SIG-M5 treated with dmso at 0.1 percent for 504 hours (cell line): ENCODE measurements at regions not wholly inside any gene's neighbourhood (a gene's known extent, or its start where the extent isn't known, plus 50 kb on each side); places are given as distances from the start of the nearest gene placed in this dataset.

Experiments used
- DNase-seq: peaks from one replicate; lab custom pipeline; 2025; ENCODE audit not compliant: unreplicated experiment; lab: John Stamatoyannopoulos, UW

DNA sequence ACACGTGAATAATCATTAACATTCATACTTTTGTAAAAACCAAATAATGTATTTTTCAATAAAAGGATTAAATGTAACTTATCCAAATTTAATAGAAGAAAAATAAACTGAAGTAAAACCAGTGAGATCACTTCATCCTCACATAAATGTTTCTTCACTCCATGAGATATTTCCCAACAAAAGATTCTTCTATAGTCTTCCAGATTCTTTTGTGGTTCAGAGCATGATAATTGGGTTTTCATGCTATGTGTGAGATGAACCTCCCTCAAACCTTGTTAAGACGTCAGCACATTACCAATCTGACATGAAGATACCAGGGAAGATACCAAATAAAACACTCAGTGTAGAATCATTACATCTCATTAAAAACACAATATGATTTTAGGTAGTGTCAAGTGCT, 62.9 kb upstream of the OXGR1 start:
- DNase-seq: no peak

DNA sequence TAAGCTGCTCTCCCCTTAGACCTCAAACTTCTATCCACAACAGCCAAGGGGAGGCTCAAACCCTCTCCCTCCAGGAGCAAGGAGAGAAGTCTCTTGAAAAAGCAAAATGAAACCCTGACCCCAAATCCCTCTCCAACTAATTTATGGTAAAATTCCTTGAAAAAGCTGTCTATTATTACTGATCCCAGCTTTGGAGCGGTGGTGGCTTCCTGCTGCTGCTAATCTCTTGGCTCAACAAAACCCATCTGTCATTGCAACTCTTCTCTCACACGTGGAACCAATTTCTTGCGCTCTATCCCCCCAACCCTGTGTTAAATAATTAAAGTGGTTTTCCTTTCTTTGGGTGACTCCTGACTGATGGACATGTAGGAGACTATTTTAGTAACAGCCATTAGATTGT, 64.1 kb upstream of the OXGR1 start:
- DNase-seq: no peak

DNA sequence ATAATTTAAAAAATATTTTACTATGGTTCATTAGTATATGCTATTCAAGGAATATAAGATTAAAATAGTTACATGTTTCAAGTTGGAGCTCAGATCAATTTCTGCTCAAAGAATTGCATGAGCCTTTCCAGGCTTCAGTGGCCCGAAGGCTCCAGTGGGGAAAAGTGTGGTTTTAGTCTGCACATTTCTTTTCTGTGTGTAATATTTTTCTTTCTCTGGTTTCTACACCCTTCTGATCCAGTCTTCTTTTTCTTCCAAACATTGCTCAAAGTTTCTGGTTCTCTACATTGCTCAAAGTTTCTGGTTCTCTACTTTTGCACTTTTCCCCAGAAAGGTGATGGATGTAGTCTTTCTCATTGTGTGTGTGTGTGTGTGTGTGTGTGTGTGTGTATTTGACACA, 64.7 kb upstream of the OXGR1 start:
- no peak for DNase-seq

DNA sequence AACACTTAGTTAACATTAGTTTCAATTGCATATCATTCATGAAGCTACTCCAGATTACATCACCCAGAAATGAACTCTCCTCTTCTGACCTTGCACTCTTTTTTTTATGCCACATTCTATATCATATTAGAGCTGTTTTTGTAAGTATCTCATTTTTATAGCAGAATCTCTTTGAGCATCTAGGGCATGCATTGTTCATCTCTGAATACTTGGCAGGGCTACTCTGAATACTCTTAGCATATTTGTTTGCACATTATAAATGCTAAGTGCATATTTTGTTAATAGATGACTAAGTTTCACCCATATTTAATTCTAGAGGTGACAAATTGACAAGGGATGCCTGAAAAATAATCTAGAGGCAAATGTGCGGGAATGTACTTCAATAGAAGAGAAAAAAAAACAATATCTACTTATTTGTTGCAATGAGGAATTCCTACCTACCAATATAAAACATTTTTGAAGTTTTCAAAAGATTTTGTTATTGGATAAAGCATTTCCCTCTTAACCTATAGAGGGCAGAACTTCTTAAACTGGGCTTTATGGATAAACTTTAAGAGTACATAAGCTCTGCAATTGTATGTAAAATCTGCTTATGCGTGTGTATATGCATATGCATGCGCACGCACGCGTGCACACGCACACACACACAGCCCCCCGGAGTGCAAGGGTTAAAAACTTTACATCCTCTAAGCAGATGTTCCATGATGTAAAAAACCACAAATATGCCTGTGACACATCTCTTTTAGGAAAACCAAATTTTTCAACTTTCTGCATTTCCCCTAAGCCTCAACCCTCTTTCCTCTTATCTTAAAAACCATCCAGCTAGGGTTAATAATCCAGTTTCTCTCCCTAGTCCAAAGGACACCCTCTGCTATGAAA, 73.0 kb upstream of the OXGR1 start:
- no peak for DNase-seq

DNA sequence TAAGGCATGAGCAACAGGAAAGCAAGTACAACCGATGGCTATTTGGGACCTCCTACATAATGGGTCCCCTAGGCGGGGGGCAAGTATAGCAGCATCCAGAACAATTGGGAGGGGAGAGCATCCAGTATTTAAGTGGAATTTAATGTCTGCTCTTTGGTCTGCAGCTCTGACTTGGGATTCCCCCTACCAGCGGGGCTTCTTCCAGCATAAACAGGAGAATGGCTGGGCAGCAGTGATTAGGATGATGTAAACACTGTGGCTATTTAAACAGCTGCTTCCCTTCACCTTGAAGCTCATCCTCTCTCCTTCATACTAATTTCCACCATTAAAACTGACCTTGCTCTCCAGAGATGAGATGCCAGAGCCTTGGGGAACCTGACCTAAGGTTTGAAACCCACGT, 73.9 kb upstream of the OXGR1 start:
- no peak for DNase-seq

DNA sequence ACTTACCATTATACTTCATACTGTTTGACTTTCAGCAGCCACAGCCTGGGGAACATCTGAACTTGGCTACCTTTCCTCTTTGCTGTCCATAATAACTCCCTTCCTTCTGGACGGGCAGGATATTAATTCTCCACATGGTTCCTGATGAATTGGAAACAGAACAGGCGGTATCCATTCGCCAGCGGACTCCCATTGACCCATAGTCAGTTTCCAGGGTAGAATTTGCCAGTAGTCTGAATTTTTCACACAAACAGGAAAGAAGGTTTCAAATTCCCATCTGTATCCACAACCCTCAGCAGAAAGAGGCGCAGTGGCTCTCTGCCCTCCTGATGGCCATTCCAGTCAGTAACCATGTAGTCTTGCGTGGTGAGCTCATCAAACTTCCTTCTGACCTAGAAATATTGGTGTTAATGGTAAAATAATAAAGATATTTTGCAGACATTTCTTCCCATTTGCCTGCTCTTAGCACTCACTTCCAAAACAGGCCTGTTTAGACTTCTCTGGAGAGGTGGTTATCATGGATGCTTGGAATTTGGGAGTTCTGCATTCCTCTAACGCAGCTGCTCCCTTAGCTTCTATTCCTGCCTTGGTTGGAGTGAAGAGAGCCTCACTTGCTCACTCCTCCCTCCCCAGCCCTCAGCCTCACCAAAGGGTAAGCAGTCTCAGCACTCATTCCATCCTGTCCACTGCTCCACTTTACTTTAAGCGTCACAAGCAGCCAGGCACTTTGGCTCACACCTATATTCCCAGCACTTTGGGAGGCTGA, 75.0 kb upstream of the OXGR1 start:
- DNase-seq: no peak

DNA sequence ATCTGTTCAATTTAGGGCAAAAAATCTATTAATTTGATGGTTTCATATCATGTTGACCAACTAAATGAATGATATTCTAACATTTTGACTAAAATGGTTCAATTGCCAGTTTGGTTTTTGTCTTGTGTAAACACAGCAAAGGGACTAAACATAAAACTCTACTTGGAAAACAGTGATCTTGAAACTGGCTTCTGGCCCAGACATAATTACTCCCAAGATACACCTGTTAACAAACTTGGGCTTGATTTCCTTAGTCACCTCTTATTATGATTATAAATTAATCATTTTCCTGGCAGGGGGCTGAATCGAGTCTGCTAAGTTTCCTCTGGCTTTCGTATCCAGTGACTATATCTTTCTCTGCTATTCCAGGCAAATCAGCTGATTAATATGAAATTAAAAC, 78.0 kb upstream of the OXGR1 start:
- DNase-seq: no peak

DNA sequence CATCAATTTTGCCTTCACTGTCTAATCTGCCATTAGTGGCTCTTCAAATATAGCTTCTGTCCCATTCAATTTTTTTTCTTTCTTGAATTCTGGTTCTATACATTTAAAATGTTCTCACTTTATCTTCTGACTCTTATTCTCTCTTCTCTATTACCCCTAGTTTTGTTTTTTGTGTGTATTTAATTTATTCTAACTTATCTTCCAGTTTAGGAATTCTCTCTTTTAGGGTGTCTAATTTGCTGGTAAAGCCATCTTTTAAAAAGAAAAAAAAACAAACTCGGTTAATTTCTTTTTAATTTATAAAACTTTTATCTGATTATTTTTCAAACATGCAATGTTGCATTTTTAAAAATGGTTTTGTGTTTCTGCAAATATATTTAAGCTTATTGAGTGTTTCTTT, 80.3 kb upstream of the OXGR1 start:
- DNase-seq: no peak

DNA sequence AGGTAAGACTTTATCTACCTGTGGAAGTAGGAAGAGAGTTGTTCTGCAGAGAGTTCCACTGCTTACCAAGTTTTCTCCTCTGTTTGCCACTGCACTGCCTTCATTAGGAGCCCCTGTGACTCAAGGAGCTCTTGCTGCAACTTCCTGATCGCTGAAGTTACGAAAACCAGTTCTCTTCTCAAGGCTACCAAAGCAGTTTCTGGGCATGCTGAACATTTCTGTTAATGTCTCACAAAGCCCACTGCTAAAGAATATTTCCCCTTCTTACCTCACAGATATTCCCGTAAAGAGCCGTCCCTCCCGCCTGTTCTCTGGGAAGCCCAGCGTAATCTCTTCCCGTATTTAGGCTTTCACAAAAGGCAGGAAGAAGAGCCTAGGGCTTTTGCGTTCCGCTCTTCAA, 82.6 kb upstream of the OXGR1 start:
- peak; percentile 92 for DNase-seq

DNA sequence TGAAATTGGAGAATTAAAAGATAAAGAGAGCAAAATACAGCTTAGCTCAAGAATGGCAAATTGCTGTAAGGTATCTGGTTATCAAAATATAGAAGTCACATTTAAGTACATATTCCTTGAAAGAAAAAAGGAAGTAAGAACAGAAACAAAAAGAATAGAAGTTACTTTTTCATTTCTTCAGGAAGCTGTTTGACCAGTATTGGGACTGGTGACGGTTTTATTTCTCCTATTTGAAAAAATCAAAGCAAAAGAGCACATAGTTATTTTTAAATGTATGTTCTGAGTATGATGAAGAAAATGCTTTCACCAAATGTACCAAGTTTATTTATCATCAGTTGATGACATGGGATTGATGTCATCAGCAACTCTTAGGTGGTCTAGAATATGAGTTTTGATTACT, 83.1 kb upstream of the OXGR1 start:
- peak; percentile 66 for DNase-seq

DNA sequence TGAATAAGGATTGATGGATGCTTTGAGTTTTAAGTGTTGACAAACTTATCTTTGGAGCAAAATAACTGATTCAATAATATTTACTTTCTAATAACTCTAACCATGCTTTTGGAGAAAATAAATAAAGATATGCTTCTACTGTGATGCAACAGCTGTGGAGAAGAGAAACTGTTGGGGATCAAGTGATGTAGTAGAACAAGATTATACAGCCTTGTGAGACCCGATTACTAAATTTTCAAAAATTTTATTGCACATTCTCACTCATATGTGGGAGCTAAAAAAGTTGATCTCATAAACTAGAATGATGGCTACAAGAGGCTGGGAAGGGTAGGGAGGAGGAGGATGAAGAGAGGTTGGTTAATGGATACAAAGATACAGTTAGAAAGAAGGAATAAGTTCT, 85.5 kb upstream of the OXGR1 start:
- DNase-seq: no peak

DNA sequence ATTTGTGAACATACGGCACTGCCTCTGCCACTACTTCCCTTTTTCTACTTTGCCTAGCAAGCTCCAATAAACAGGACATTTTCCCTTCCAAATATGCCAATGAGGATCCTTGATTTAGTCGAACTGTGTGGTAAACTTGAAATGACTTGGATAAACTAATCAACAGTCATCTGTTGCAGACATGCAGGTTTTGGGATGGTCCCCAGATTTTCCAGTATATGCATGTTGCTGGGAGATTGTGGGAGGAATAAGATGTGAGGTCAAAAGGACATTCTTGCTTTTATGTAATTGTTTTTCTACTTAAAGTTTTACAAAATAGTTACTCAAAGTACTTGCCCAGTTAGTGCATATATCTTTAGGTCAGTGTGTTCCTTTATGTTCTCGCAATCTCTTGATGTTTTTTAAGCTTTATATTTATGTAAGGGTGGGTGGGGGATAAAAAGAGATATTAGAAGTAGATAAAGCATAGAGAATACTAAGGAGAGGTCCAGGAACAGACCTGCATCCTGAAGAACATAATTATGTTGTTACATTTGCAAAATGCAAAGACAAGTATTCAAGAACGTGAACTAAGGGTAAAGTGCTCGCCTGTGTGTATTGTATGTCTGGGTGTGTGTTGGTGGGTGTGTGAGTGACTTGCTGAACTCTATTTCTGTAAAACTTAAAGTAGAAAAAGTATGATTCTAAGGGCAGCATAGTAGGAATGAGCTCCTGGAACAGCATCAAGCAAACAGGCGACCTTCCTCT, 88.4 kb upstream of the OXGR1 start:
- no peak for DNase-seq

DNA sequence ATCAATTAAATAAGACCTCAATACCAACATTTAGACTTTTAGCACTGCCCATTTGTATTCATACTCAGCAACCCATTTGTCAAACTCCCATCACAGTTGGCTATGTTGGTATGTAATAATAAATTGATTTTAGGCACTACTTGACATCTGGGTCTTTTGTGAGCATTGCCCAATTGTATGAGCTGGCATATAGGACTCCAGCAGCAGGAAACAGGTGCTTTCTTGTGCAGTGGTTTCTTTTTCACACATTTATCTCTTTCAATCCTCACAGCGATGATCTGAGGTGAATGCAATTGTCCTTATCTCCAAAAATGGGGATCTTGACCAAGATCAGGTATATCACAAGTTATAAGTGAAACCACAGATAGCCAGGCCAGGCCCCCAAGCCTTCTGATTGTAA, 96.9 kb upstream of the OXGR1 start:
- no peak for DNase-seq

DNA sequence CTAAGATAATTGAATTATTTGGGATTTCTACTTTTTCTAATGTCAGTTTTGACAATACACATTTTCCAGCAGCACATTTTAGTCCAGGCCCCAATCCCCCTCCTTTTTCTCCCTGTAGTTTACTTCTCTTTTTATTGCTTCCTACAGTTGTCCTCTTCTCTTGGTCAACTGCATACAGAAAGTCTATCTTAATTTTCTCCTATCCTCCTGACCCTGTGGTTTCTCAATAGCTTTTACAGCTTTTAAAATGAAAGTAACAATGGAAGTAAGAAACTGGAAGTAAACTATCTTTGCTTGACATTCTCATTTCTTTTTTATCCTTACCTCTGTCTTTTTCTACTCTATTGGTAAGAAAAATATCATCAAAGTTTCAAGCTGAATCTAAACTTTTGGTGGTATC, 106.5 kb upstream of the OXGR1 start:
- peak; percentile 76 for DNase-seq

DNA sequence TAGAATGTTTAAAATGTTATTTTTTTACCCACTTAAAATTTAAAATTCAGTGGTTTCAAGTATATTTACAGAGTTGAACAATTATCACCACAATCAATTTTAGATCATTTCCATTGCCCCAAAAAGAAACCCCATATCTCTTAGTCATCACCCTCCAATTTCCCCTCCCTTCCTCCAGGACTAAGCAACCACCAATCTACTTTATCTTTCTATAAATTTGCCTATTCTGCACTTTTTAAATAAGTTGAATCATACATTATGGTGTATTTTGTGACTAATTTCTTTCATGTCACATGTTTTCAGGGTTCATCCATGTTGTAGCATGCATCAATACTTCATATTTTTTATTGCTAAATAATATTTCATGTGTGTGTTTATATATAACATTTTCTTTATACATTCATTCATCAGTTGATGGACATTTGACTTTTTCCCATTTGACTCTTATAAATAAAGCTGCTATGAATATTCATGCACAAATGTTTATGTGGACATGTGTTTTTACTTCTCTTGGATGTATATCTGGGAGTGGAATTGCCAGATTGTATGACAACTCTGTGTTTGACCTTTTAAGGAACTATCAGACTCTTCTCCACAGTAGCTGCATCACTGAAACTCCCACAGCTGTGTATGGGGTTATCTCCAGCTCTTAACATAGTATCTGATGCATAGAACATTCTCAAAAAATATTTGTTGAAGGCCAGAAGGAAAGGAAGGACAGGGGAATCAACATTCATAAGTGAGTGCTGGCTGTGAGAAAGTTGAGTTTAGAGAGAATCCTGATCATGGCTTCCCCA, 107.8 kb upstream of the OXGR1 start:
- DNase-seq: no peak

DNA sequence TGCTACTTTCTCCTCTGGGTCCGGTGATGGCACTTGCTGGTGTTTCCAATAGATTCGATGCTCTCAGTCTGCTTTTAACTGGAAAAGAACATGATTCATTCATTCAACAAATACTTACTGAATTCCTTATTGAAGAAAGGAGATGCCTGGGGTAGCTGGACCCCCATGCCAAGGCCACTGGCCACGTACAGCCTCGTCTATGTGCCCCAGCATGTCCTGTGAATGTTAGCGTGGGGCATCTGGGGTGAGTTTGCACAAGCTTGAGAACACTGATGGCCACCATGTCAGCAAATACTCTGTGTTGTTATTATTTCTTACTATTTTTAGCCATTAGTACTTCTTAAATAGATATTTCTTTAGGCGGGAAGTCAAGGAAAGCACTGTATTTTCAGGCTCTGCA, 112.0 kb upstream of the OXGR1 start:
- DNase-seq: no peak

DNA sequence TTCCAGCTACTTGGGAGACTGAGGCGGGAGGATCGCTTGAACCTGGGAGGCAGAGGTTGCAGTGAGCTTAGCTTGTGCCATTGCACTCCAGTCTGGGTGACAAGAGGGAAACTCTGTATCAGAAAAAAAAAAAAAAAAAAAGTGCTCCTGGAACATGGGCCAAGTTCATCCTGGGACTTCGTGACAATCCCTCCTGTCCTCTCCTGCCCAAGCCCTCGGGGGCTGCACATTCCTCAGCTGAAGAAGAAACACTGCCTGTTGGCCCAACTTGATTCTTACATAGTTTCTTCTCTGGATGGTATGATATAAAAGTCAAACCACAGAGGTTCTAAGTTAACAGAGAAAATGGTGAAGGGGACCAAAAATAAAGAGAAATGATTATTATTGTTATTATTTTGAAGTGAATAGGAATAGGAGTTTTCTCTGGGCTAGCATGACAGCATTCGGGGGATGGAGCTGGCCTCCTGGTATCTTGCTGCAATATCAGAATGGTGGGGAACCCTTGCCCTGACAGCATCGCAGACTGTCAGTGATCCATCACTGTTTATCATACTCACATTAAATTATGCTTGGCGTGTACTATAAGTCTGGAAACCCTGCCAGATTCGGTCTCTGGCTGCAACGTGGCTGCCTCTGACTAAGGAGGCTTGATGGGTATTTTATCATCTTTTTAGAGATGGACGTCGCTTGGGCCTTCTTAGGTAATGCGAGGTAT, 113.7 kb upstream of the OXGR1 start:
- DNase-seq: no peak

DNA sequence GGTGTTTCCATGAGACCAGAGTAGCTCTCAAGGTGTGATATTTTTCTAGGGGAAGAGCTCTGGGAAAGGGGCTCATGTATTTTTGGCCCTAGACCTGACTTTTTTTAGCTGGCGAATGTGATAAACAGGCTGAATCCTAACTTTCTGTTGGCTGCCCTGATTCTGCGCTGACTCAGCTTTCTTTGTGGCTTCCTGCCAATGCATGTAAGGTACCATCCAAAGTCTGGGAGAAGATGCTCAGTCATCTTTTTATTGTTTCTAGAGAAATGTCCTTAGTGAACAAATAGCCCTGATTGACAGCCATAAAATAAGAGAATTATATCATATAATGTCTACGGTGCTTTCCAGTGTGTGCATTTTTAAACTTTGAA, 113.6 kb upstream of the MBNL2 start:
- DNase-seq: no peak

DNA sequence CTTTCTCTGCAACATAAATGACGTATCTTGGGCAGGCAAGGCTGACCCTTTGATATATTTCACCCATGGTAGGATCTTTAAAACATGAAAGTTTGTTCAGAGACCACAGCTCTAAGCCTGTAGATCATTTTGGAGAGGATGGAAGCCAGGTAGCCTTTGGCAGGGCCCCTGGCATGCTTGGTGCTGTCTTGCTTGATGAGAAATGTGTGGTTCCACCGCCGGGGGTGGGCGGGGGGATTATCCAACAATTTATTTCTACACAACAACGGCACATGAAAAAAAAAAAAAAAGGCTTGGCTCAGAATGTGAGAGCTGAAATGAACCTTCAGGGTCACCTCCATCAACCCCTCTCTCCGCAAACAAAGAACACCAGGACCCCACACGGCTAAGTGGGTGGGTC, 112.9 kb upstream of the MBNL2 start:
- DNase-seq: no peak

DNA sequence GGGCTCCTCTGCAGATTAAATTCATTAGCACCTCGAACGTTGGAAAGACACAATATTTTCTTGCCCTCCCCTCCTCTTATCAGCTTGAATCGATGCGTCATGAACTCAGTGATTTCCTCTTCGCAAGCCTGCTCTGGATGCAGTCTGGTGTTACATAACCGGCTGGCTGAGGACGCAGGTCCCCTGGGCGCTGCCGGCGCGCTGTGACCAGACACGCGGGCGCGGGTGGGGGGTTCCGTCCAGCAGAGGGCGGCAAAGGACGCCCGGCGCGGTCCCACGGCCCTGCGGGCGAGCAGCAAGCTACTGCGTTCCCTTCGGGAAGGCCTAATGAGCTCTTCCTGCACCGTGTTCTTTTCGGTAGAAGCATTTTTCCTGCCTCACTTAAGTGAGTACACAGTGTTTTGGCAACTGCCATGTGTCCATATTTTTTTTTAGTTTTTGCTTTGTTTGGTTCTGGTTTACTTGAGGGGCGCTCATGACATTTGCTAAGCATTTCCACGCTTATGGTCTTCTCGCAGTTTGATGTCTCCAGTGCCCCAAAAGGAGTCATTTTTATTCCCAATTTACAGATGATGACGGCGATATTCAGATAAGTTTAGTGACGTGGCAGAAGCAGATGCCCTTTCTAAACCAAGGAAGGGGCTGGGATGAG, 112.2 kb upstream of the MBNL2 start:
- peak; percentile 87 for DNase-seq
